GM21723 (cell line): ENCODE measurements at regions not wholly inside any gene's neighbourhood (a gene's known extent, or its start where the extent isn't known, plus 50 kb on each side); places are given as distances from the start of the nearest gene placed in this dataset.
"Not testable (repeated sequence)": the region's sequence is repeated elsewhere in the genome, so short reads cannot be mapped to it uniquely, and the experiment has no call there.

Experiments used
- ATAC-seq: cut with Tn5 transposase; IDR thresholded peaks from one replicate; pipeline ENCODE4 v1.9.1; 2021; ENCODE audit warnings: mild to moderate bottlenecking, moderate library complexity; ENCODE audit not compliant: unreplicated experiment

GRCh38 chr11:87885084-87885483 lies 290.2 kb downstream of the RAB38 start:
- not testable (repeated sequence) for ATAC-seq

DNA sequence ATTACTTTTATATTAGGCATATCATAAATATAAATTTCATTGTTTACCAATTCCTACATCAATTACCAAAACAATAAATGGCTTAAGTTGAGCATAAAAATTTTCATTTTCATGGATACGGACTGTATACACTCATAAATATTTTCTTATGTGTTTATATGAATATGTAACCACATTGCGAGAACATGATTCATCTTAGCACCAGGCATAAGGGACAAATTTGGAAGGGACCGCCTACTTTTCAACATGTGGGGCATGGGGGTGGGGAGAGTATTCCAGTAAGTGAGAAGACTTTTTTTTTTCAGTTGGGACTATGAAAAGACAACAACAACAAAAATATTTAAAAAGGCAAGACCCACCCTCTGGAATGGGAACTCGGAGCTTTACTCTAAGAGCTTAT lies 296.1 kb downstream of the RAB38 start:
- ATAC-seq = no peak

- ATAC-seq = no peak
Measured at GRCh38 chr11:87878373-87878825, 296.8 kb downstream of the RAB38 start.

DNA sequence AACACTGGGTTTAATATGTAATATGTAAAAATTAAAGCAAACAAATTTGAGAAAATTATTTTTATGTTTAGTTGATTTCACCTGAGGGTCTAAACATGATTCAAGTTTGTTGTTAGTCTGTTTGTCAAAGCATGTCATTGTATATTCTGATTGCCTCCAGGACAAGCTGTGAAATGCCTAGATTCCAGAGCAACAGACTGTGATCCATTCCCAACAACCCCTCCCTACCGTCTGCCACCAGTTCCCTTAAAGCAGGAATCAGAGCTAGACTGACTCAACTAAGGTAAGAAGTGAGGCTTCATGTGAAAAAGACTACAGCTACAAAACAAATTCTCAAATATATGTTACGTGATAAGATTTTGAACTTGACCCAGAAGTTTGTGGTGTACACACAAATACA lies 304.2 kb downstream of the RAB38 start:
- ATAC-seq = no peak

- ATAC-seq = no peak
Measured at GRCh38 chr11:87870086-87870485, 305.2 kb downstream of the RAB38 start.

GRCh38 chr11:87866951-87867350 lies 308.3 kb downstream of the RAB38 start:
- no peak for ATAC-seq

- ATAC-seq = no peak
Measured at GRCh38 chr11:87861030-87861429, 314.2 kb downstream of the RAB38 start.

GRCh38 chr11:87859636-87860035 lies 315.6 kb downstream of the RAB38 start:
- ATAC-seq = no peak

DNA sequence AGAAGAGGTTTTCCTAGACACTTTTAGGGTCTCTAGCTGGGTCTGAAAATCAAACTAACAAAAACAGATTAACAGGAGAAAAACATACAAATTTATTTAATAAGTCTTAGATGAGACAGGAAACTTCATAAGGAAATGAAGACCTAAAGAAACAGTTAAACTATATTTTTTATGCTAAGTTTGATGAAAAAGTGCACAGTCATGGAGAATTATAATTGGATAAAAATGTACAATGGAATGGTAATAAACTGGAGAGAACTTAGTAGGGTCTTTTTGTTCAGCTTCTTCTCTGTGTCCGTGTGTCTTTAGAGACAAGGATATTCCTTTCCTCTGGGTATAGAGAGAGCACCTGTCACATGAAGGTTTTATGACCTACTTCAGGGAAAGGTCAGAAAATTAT lies 323.4 kb downstream of the RAB38 start:
- no peak for ATAC-seq

DNA sequence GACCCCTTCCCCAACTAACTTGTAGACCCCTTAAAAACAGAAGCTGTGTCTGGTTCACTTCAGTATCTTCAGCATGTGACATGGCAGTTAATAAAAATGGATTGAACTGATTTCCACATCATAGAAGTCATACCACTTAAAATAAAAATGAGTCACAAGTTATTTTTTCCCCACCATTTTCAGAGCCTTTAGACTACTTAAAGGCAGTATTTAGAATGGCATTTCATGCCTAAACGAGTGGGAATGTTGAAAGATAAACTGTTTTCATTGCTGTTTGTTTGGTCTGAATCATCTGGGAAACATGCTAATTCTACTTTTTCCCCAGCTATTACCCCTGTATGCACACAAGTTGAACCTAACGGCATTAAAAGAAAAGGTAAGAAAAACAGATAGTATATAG lies 324.0 kb downstream of the RAB38 start:
- no peak for ATAC-seq

DNA sequence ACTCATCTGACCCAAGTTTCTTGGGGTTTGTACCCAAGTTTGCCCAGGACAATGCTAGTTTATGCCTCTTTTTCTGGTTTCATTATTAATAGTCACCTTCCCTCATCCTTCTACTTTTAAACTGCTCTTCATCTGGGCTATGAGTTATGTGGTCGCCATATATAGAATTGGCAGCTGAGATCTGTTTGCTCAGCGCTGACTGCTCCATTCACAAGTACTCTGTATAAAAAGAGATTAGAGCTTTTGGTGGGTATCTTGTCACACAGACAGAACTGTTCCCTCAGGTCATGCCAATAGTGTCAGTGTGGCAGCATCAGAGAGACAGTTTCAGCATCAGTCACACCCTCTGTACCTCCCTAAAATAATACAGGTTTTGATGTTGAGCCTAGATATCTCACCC lies 326.0 kb downstream of the RAB38 start:
- ATAC-seq = no peak

DNA sequence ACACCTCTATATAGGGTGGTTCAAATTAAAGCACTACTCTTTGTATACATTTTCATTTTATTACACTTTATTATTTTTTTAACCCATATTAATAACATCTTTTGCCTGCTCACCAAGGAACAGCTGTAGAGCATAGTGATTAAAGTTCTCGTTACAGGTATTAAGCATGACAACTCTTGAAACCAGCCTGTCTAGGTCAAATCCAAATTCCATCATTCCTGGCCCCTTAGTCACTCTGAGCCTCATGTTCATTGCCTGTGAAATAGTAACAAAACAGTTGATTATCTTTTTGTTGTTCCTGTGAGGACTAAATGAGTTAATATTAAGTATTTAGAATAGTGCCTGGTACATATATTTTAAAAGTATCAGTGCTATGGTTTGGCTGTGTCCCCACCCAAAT lies 334.5 kb downstream of the RAB38 start:
- no peak for ATAC-seq

DNA sequence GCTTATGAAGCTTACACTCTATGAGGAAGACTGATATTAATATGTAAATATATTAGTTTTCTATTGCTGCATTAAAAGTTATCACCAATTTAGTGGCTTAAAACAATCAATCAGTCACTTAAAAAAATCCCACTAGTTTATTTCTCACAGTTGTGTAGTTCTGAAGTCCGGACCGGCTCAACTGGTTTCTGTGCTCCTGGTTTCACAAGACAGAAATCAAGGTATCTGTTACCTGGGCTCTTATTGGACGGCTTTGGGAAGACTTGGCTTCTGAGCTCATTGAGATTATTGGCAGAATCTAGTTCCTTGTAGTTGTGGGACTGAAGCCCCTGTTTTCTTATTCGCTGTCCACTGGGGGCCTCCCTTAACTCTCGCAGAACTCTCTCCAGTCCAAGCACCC lies 343.0 kb downstream of the RAB38 start:
- no peak for ATAC-seq

GRCh38 chr11:87820011-87820410 lies 355.2 kb downstream of the RAB38 start:
- no peak for ATAC-seq

DNA sequence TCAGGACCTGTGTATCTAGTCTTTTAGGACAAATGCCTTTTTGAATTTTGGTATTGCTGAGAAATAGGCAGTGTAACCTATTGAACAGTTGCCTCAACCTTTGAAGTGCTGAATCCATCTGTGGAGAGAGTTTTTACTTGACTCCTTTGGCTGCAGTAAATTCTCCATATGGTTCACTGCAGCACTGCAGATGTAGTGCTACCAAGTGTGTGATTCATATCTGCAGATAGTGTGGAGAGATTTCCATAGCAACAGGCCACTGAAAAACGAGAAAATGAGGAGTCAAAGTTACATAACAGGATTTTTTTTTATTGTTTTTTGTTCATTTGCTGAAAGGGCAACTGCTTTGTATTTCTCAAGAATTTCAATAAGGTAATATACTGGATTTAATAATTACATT lies 356.1 kb downstream of the RAB38 start:
- ATAC-seq = no peak

GRCh38 chr11:87812571-87813365 lies 362.5 kb downstream of the RAB38 start:
- no peak for ATAC-seq

GRCh38 chr11:87810486-87810885 lies 364.8 kb downstream of the RAB38 start:
- ATAC-seq = no peak

DNA sequence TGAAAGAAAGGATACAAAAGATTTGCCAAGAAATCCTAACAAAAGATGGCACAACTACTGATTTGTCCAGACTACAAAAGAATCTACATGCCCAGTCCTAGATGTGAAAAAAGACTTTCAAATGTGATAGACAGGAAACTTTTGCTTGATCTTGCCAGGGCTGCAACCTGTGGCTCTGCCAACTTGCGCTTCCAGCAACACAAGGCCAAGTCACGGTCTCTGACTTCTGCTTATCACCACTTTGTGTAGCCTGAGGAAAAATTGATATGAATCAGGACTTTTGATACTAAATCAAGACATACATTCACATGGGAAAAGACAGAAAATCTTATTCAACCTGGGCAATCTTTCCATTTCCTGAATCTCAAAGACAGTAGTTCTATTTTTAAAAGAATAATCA lies 366.0 kb downstream of the RAB38 start:
- no peak for ATAC-seq

GRCh38 chr11:87804176-87804575 lies 371.1 kb downstream of the RAB38 start:
- no peak for ATAC-seq

DNA sequence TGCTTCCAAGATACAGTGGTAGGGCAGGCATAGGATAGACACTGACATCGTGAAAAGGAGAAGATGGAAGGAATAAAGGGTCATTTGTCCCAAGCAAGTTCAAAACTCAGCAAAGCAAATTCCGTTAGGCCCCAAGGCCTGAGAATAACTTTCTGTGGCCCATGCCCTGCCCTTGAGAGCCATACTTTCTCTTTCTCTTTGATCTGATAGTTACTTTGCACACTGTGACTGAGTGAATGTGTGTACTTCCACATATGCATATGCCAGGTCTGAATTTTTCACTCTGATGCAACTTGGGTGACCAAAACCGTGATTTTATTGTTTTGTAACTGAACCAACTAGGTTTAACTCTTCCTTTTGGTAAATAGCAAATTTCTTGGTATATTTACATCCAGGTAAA lies 371.5 kb downstream of the RAB38 start:
- ATAC-seq = no peak

GRCh38 chr11:87784862-87785261 lies 390.4 kb downstream of the RAB38 start:
- not testable (repeated sequence) for ATAC-seq

DNA sequence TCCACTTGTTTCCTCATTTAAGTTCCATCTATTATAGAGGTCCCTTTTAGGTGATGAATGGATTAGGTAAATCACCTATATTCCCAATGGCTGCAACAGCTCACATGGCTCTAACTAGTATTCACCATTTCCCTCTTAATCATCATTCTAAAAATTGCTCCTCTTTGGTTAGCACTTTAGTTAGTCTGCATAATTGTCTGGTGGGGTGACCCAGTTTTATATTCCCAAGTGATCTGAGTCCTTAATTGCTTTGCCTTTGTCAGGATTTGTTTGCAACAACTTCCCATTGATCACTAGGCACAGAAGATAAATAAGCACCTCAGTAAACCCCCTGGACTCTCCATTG lies 395.2 kb downstream of the RAB38 start:
- no peak for ATAC-seq
